Parathyroid adenoma (tissue), 2 donors: ENCODE measurements at regions not wholly inside any gene's neighbourhood (a gene's known extent, or its start where the extent isn't known, plus 50 kb on each side); places are given as distances from the start of the nearest gene placed in this dataset.

Source experiments
- H2AFZ ChIP-seq: fragments of 300-600 bp; sonication (generic); one replicate; pipeline ENCODE4 v1.7.0; 2017; ENCODE audit warnings: antibody characterized with exemption, mild to moderate bottlenecking
- H3K27ac ChIP-seq: fragments of 300-600 bp; sonication (generic); one replicate; pipeline ENCODE4 v1.7.0; 2017
- H3K27me3 ChIP-seq: fragments of 300-600 bp; sonication (generic); one replicate; pipeline ENCODE4 v1.7.0; 2017; ENCODE audit warnings: low read length; ENCODE audit not compliant: control insufficient read depth, insufficient read depth
- H3K36me3 ChIP-seq: fragments of 300-600 bp; sonication (generic); one replicate; pipeline ENCODE4 v1.7.0; 2017; ENCODE audit warnings: low read length; ENCODE audit not compliant: control insufficient read depth, insufficient read depth
- H3K4me1 ChIP-seq: fragments of 300-600 bp; sonication (generic); one replicate; pipeline ENCODE4 v1.7.0; 2017; ENCODE audit warnings: control low read depth
- H3K4me2 ChIP-seq: fragments of 300-600 bp; sonication (generic); one replicate; pipeline ENCODE4 v1.7.0; 2017; ENCODE audit warnings: low read length
- H3K4me3 ChIP-seq: fragments of 300-600 bp; sonication (generic); one replicate; pipeline ENCODE4 v1.7.0; 2017; ENCODE audit warnings: low read depth, low read length
- H3K79me2 ChIP-seq: fragments of 300-600 bp; sonication (generic); one replicate; pipeline ENCODE4 v1.7.0; 2017; ENCODE audit warnings: control low read depth
- H3K9ac ChIP-seq: fragments of 300-600 bp; sonication (generic); one replicate; pipeline ENCODE4 v1.7.0; 2017; ENCODE audit warnings: mild to moderate bottlenecking
- H3K9me3 ChIP-seq: fragments of 300-600 bp; sonication (generic); one replicate; pipeline ENCODE4 v1.7.0; 2017; ENCODE audit warnings: low read length; ENCODE audit not compliant: control insufficient read depth
- CTCF ChIP-seq: fragments of 300-600 bp; sonication (generic); IDR thresholded peaks from one replicate; pipeline ENCODE4 v1.7.0; 2017; ENCODE audit warnings: antibody characterized with exemption, mild to moderate bottlenecking
- donor health status: primary hyperparathyroidism.

DNA sequence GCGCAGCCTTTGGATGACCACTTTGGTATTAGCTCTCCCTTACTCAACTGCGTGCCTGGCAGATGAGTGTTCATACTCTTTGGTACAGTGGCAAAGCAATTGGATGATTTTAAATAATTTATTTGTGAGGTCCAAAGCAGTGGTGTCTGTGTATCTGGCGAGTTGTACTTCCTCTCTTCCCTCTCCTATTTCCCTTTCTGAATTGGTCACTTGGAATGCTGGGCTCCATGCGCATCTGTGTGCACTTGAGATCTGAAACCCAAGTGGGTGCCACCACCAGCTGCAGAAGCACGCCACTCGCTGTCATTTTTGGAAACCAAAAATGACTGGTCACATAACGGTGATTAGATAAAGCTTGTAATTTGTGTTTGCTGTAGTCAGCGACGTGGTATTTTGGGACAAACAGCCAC lies 386.0 kb upstream of the KLF4 start:
- no peak overlapping the region for H3K27ac ChIP-seq
- no peak overlapping the region for H3K4me3 ChIP-seq
- H3K4me1 ChIP-seq = no peaks in the 10 kb centered on the region
- H3K4me2 ChIP-seq = no peak overlapping the region
- no peak for TF ChIP-seq CTCF
- no peaks in the 10 kb centered on the region for H3K36me3 ChIP-seq
- H3K9ac ChIP-seq = no peak overlapping the region
- H3K79me2 ChIP-seq = no peaks in the 10 kb centered on the region
- H3K27me3 ChIP-seq = no peaks in the 10 kb centered on the region
- H2AFZ ChIP-seq = no peak overlapping the region
- H3K9me3 ChIP-seq = no peaks in the 10 kb centered on the region

DNA sequence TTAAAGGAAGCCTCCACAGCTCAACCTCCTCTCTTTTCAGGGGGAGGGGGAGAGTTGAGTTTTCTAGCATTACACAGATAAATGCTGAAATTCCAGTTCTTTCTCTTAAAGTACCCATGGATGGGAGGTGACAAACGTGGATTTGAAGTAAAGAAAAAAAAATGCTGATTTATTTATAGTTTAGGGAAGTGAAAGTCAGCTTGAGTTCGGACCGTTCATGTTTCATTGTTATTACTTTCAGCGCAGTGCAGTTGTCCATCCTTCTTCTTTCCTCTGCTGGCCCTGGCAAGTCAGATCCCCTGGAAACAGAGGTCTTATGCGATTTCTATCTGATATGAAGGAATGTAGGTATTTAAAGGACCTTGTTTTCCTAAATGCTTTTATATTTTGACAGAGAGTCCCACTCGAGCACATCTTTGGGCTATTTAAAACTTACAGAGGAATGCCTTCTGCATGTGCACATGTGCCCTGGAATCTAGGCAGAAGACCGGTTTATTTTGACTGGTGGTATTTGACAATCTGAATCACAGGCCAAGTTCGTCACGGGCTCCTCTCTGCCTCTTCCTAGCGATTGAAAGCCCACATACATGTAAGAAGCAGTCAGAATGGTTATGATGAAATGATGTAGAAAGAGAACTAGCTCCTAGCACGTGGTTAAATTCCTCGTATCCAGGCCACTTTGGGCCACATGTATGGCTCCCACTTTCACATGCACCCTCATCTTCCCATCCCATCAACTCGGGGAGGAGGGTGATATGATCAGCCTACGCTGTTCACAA lies 385.2 kb upstream of the KLF4 start:
- no peak for TF ChIP-seq CTCF
- no peak overlapping the region for H3K4me3 ChIP-seq
- no peaks in the 10 kb centered on the region for H3K79me2 ChIP-seq
- no peaks in the 10 kb centered on the region for H3K36me3 ChIP-seq
- H3K4me1 ChIP-seq = no peaks in the 10 kb centered on the region
- no peak overlapping the region for H3K9ac ChIP-seq
- no peaks in the 10 kb centered on the region for H3K27me3 ChIP-seq
- no peak overlapping the region for H3K4me2 ChIP-seq
- H3K27ac ChIP-seq = no peak overlapping the region
- no peak overlapping the region for H2AFZ ChIP-seq
- H3K9me3 ChIP-seq = no peaks in the 10 kb centered on the region

GRCh38 chr9:107874137-107874536 lies 384.6 kb upstream of the KLF4 start:
- H3K9ac ChIP-seq = no peak overlapping the region
- no peak overlapping the region for H3K27ac ChIP-seq
- TF ChIP-seq CTCF = no peak

DNA sequence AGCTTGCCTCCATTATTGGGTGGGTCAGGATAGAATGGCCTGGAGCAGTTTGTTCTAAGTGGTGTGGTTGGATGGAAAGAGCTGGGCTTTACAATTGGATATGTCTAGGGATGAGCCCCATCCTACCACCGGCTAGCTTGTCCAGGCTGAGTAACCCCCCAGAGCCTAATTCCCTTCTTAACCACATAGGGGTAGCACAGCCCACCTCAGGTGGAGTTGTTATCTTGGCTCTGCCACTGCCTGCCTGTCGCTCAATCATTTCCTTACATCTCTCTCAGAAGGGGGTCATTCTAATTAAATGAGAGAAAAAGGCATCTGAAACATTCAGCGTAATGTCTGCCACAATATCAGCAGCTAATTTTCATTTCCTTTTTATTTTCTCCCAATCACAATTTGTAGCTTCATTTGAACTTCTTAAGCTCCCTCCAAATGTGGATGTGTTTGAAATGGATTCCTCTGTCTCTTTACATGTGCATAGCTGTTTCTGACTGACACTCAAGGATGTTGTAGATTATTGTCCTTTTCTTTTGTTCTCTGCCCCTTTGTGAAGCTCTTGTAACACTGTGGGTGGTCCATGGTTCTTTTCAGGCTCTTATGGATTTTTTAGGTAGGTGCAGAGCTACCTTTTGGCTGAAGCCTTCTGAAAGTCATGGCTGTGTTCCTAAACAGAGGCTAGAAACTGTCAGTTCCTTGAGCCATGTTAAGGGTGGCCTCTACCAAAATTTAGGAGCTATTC lies 383.1 kb upstream of the KLF4 start:
- H3K4me2 ChIP-seq = no peak overlapping the region
- no peak overlapping the region for H3K9ac ChIP-seq
- no peaks in the 10 kb centered on the region for H3K36me3 ChIP-seq
- H3K9me3 ChIP-seq = no peaks in the 10 kb centered on the region
- H3K4me3 ChIP-seq = no peak overlapping the region
- H3K79me2 ChIP-seq = no peaks in the 10 kb centered on the region
- H2AFZ ChIP-seq = no peak overlapping the region
- H3K27me3 ChIP-seq = no peaks in the 10 kb centered on the region
- no peaks in the 10 kb centered on the region for H3K4me1 ChIP-seq
- TF ChIP-seq CTCF = no peak
- no peak overlapping the region for H3K27ac ChIP-seq

More at GRCh38 chr9:107874137-107874536, 384.6 kb upstream of the KLF4 start:
- H3K9me3 ChIP-seq = no peaks in the 10 kb centered on the region
- no peaks in the 10 kb centered on the region for H3K4me1 ChIP-seq
- no peak overlapping the region for H3K4me3 ChIP-seq
- no peaks in the 10 kb centered on the region for H3K36me3 ChIP-seq
- no peaks in the 10 kb centered on the region for H3K27me3 ChIP-seq
- no peak overlapping the region for H2AFZ ChIP-seq
- no peaks in the 10 kb centered on the region for H3K79me2 ChIP-seq
- H3K4me2 ChIP-seq = no peak overlapping the region
